Keratinocyte (primary cell): ENCODE measurements at regions not wholly inside any gene's neighbourhood (a gene's known extent, or its start where the extent isn't known, plus 50 kb on each side); places are given as distances from the start of the nearest gene placed in this dataset.

Source experiments
- EZH2 ChIP-seq: IDR thresholded peaks from one replicate; pipeline ENCODE4 v1.6.1; 2012; ENCODE audit warnings: inconsistent platforms, mild to moderate bottlenecking, low read length, moderate library complexity
- TF ChIP-seq, protein P1 (sequence below), 3 experiments: IDR thresholded peaks in 1 of 3; conservative IDR thresholded peaks in 1 of 3; optimal IDR thresholded peaks in 1 of 3; 2 replicates in 2 of 3; 3 replicates in 1 of 3; pipeline versions ENCODE3 to v1.5.1; 2011; ENCODE audit warnings: low read length in 3 of 3, mild to moderate bottlenecking in 3 of 3, moderate library complexity in 2 of 3, control low read depth in 1 of 3, inconsistent platforms in 1 of 3; ENCODE audit not compliant: insufficient read depth in 2 of 3; ENCODE audit errors: extremely low read depth in 1 of 3

DNA sequence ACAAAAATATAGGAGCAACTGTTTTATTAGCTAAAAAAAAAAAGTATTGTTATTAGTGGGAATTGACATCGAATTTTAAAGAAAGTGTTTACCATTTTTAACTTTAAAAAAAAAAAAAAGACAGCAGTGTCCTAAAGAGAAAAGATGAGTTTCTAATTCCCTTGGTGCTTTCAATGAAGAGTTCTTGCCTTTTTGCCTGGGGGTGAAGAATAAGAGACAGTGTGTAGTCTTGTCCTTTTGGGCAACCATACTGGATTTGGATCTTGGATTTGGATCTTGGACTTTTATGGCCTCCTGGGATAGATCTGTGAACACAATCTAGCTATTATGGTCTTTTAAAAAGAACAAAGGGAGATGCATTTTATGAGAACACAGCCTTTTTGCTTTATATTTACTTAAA lies 60.2 kb upstream of the GLS start:
- TF ChIP-seq, protein P1, sequence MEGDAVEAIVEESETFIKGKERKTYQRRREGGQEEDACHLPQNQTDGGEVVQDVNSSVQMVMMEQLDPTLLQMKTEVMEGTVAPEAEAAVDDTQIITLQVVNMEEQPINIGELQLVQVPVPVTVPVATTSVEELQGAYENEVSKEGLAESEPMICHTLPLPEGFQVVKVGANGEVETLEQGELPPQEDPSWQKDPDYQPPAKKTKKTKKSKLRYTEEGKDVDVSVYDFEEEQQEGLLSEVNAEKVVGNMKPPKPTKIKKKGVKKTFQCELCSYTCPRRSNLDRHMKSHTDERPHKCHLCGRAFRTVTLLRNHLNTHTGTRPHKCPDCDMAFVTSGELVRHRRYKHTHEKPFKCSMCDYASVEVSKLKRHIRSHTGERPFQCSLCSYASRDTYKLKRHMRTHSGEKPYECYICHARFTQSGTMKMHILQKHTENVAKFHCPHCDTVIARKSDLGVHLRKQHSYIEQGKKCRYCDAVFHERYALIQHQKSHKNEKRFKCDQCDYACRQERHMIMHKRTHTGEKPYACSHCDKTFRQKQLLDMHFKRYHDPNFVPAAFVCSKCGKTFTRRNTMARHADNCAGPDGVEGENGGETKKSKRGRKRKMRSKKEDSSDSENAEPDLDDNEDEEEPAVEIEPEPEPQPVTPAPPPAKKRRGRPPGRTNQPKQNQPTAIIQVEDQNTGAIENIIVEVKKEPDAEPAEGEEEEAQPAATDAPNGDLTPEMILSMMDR (optimal IDR thresholded peaks at IDR 0.05 in 1 of 3, IDR thresholded peaks at IDR 0.05 in 1 of 3, conservative IDR thresholded peaks at IDR 0.05 in 1 of 3; ENCODE audit: extremely low read depth in 1 of 3, insufficient read depth in 2 of 3, low read length in 3 of 3), result no peak
- TF ChIP-seq EZH2, result no peak
